ENCODE measurements at regions not wholly inside any gene's neighbourhood (a gene's known extent, or its start where the extent isn't known, plus 50 kb on each side); places are given as distances from the start of the nearest gene placed in this dataset.
"Not testable (repeated sequence)": the region's sequence is repeated elsewhere in the genome, so short reads cannot be mapped to it uniquely, and the experiment has no call there.

DNA sequence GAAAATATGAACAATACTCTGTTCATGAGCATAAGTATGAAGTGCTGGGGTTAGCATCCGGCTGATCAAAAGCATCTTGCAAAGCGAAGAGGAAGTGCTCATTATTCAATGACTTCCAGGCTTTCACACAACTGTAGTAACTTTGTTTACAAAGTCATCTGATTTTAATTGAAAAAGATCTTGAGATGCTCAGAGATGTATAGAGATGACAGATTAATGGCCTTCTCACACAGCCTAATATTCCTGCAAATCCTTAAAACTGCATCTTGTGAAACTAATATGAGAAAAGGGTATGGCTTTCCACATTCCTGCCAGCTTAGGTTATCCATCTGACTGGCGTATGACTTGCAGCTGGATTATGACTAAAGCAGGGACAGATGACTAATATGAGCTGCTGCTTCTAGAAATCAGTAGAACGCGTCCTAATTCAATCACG lies 125.4 kb downstream of the CASP12 start:
- CTCF ChIA-PET, result interaction anchor here (1.3 kb wide), 1 partner anchor 228 kb away, joined by 3 read pairs; no protein-coding TSS in a partner anchor
- POLR2A ChIA-PET, result no interaction called here
- no peak for DNase-seq (ENCODE audit: extremely low spot score)
- TF ChIP-seq, protein P1, sequence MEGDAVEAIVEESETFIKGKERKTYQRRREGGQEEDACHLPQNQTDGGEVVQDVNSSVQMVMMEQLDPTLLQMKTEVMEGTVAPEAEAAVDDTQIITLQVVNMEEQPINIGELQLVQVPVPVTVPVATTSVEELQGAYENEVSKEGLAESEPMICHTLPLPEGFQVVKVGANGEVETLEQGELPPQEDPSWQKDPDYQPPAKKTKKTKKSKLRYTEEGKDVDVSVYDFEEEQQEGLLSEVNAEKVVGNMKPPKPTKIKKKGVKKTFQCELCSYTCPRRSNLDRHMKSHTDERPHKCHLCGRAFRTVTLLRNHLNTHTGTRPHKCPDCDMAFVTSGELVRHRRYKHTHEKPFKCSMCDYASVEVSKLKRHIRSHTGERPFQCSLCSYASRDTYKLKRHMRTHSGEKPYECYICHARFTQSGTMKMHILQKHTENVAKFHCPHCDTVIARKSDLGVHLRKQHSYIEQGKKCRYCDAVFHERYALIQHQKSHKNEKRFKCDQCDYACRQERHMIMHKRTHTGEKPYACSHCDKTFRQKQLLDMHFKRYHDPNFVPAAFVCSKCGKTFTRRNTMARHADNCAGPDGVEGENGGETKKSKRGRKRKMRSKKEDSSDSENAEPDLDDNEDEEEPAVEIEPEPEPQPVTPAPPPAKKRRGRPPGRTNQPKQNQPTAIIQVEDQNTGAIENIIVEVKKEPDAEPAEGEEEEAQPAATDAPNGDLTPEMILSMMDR (IDR thresholded peaks at IDR 0.05; ENCODE audit: control extremely low read depth, extremely low read depth, low read depth, missing control alignments), result no peak

DNA sequence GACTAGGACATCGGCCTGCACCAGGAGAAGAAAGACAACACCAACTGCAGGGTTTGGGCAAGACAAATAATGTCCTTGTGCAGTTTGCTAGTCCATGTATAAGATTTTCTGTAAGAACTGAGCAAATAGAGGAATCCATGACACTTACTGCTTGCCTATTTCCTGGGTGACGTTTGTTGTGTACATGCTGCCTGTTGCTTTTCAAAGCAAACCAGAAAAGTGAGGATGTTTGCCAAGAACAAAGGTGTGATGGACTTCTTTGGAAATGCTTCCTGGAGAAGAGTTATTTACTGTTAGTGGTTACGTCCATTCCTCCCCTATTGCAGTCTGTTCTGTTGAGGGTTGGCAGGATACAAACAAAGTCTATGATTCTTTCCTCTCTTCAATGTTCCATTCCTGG lies 126.5 kb downstream of the CASP12 start:
- TF ChIP-seq, protein P1 (IDR thresholded peaks at IDR 0.05; ENCODE audit: control extremely low read depth, extremely low read depth, low read depth, missing control alignments), result no peak
- ChIA-PET POLR2A (no interaction called here), CTCF (interaction anchor here (1.3 to 1.4 kb wide), 2 partner anchors 14 to 229 kb away, joined by 3 to 5 read pairs; no protein-coding TSS in a partner anchor)
- DNase-seq (ENCODE audit: extremely low spot score), result no peak

DNA sequence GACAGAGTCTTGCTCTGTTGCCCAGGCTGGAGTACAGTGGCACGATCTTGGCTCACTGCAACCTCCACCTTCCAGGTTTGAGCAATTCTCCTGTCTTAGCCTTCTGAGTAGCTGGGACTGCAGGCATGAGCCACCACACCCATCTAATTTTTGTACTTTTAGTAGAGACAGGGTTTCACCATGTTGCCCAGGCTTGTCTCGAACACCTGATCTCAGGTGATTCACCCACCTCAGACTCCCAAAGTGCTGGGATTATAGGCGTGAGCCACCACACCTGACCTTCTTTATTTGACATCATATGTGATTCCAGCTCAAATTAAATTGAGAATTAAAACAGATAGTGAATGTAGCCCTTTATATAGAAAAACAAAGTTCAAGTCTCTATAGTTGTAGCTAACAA lies 127.2 kb downstream of the CASP12 start:
- CTCF ChIA-PET, result interaction anchor here (1.4 kb wide), 1 partner anchor 13 kb away, joined by 5 read pairs; no protein-coding TSS in a partner anchor
- not testable (repeated sequence) for DNase-seq (ENCODE audit: extremely low spot score)
- POLR2A ChIA-PET, result interaction anchor here (0.6 kb wide), 1 partner anchor 174 kb away, joined by 3 read pairs; no protein-coding TSS in a partner anchor

- TF ChIP-seq, protein P1 (IDR thresholded peaks at IDR 0.05; ENCODE audit: control extremely low read depth, extremely low read depth, low read depth, missing control alignments), result no peak
- no peak for DNase-seq (ENCODE audit: extremely low spot score)
- CTCF ChIA-PET, result no interaction called here
- POLR2A ChIA-PET, result no interaction called here
Measured at GRCh38 chr11:104765401-104766095, 132.7 kb downstream of the CASP12 start.

DNA sequence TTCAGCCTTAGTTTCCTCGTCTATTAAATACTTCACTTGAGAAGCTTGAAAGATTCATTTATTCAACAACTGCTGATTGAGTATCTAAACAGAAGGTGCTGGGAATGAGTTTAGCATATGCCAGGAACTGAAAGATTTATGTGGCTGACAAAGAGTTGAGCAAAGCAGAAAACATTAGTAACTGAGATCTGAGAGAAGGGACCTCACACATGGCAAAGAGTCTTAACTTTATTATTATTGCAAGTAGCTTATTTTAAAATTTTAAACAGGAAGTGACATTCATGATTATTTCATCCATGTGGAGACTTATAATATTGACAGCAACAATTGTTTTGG lies 133.6 kb downstream of the CASP12 start:
- TF ChIP-seq, protein P1 (IDR thresholded peaks at IDR 0.05; ENCODE audit: control extremely low read depth, extremely low read depth, low read depth, missing control alignments), result no peak
- CTCF ChIA-PET, result no interaction called here
- DNase-seq (ENCODE audit: extremely low spot score), result no peak
- POLR2A ChIA-PET, result no interaction called here

- ChIA-PET CTCF (no interaction called here), POLR2A (no interaction called here)
- no peak for DNase-seq (ENCODE audit: extremely low spot score)
- TF ChIP-seq, protein P1 (IDR thresholded peaks at IDR 0.05; ENCODE audit: control extremely low read depth, extremely low read depth, low read depth, missing control alignments), result no peak
Measured at GRCh38 chr11:104763930-104764709, 134.1 kb downstream of the CASP12 start.

- no peak for DNase-seq (ENCODE audit: extremely low spot score)
- ChIA-PET CTCF (interaction anchor here (1.5 kb wide), 1 partner anchor 8 kb away, joined by 3 read pairs; no protein-coding TSS in a partner anchor), POLR2A (no interaction called here)
- TF ChIP-seq, protein P1 (IDR thresholded peaks at IDR 0.05; ENCODE audit: control extremely low read depth, extremely low read depth, low read depth, missing control alignments), result no peak
Measured at GRCh38 chr11:104761511-104761910, 136.7 kb downstream of the CASP12 start.

Measured in GM10248 (cell line).